Cardiac muscle cell (in vitro differentiated cells and primary cell): ENCODE measurements at regions not wholly inside any gene's neighbourhood (a gene's known extent, or its start where the extent isn't known, plus 50 kb on each side); places are given as distances from the start of the nearest gene placed in this dataset.

ENCODE experiments used
- DNase-seq, 2 donors: peaks; one replicate each; pipeline versions ENCODE4 v3.0.0 to v3.0.0-alpha.2; 2010 to 2017; ENCODE audit warnings: low read depth in 1 of 2, low spot score in 1 of 2
- H3K27ac ChIP-seq: fragments of 200-600 bp; sonication (generic); 2 replicates; pipeline ENCODE4 v1.5.1; 2016
- H3K27me3 ChIP-seq: fragments of 200-600 bp; sonication (generic); 2 replicates; pipeline ENCODE4 v1.6.0; 2016; ENCODE audit warnings: control low read depth
- H3K36me3 ChIP-seq: fragments of 200-600 bp; sonication (generic); 2 replicates; pipeline ENCODE4 v1.5.1; 2016; ENCODE audit warnings: control low read depth
- H3K4me1 ChIP-seq: fragments of 200-600 bp; sonication (generic); 2 replicates; pipeline ENCODE4 v1.8.1; 2017; ENCODE audit warnings: low read depth, mild to moderate bottlenecking, mixed run types
- H3K4me3 ChIP-seq: fragments of 200-600 bp; sonication (generic); 2 replicates; pipeline ENCODE4 v1.5.1; 2016; ENCODE audit warnings: mild to moderate bottlenecking
- H3K9me3 ChIP-seq: fragments of 200-600 bp; sonication (generic); 2 replicates; pipeline ENCODE4 v1.5.1; 2017; ENCODE audit warnings: low read depth, mild to moderate bottlenecking, control low read depth
- TF ChIP-seq, protein P1 (sequence below): IDR thresholded peaks from 2 replicates; pipeline ENCODE4 v1.5.1; 2012; ENCODE audit warnings: low read depth, mild to moderate bottlenecking, low read length

GRCh38 chr14:48349689-48350088 is 674.3 kb upstream of the MDGA2 start:
- H3K36me3 ChIP-seq: no peaks in the 10 kb centered on the region
- DNase-seq: no peak
- no peaks in the 10 kb centered on the region for H3K9me3 ChIP-seq
- no peak overlapping the region for H3K4me3 ChIP-seq
- TF ChIP-seq, protein P1, sequence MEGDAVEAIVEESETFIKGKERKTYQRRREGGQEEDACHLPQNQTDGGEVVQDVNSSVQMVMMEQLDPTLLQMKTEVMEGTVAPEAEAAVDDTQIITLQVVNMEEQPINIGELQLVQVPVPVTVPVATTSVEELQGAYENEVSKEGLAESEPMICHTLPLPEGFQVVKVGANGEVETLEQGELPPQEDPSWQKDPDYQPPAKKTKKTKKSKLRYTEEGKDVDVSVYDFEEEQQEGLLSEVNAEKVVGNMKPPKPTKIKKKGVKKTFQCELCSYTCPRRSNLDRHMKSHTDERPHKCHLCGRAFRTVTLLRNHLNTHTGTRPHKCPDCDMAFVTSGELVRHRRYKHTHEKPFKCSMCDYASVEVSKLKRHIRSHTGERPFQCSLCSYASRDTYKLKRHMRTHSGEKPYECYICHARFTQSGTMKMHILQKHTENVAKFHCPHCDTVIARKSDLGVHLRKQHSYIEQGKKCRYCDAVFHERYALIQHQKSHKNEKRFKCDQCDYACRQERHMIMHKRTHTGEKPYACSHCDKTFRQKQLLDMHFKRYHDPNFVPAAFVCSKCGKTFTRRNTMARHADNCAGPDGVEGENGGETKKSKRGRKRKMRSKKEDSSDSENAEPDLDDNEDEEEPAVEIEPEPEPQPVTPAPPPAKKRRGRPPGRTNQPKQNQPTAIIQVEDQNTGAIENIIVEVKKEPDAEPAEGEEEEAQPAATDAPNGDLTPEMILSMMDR: no peak
- H3K27me3 ChIP-seq: no peaks in the 10 kb centered on the region
- no peak overlapping the region for H3K27ac ChIP-seq
- no peaks in the 10 kb centered on the region for H3K4me1 ChIP-seq

- DNase-seq: no peak
- Histone ChIP-seq H3K4me1 (no peaks in the 10 kb centered on the region), H3K36me3 (no peaks in the 10 kb centered on the region), H3K4me3 (no peak overlapping the region), H3K9me3 (no peaks in the 10 kb centered on the region), H3K27me3 (no peaks in the 10 kb centered on the region), H3K27ac (no peak overlapping the region)
- TF ChIP-seq, protein P1: no peak
Measured at GRCh38 chr14:48341069-48341468, 665.7 kb upstream of the MDGA2 start.

GRCh38 chr14:48333221-48333920 is 658.0 kb upstream of the MDGA2 start:
- no peaks in the 10 kb centered on the region for H3K9me3 ChIP-seq
- no peaks in the 10 kb centered on the region for H3K4me1 ChIP-seq
- TF ChIP-seq, protein P1: no peak
- no peaks in the 10 kb centered on the region for H3K27me3 ChIP-seq
- H3K27ac ChIP-seq: no peak overlapping the region
- H3K36me3 ChIP-seq: no peaks in the 10 kb centered on the region
- no peak for DNase-seq
- no peak overlapping the region for H3K4me3 ChIP-seq

DNA sequence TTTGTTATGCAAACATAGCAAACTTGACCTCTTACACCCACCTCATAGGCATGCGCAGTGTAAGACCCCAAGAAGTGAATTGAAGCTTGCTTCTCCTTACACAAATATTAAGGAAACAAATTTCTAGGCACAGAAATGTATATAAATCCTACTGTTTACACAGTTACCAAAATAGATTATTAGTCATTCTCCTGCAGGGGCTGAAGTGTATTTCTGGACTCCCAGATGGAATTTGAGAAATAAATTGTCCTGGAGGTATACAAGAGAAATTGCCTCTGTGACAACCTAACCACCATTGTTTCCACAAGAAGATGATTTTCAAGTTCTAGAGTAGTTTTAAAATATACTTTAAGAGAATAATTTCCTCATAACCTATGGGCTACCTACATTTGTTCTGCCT is 656.0 kb upstream of the MDGA2 start:
- no peak overlapping the region for H3K4me3 ChIP-seq
- H3K4me1 ChIP-seq: no peaks in the 10 kb centered on the region
- H3K27ac ChIP-seq: no peak overlapping the region
- TF ChIP-seq, protein P1: no peak
- no peak for DNase-seq
- H3K9me3 ChIP-seq: no peaks in the 10 kb centered on the region
- H3K27me3 ChIP-seq: no peaks in the 10 kb centered on the region
- no peaks in the 10 kb centered on the region for H3K36me3 ChIP-seq

DNA sequence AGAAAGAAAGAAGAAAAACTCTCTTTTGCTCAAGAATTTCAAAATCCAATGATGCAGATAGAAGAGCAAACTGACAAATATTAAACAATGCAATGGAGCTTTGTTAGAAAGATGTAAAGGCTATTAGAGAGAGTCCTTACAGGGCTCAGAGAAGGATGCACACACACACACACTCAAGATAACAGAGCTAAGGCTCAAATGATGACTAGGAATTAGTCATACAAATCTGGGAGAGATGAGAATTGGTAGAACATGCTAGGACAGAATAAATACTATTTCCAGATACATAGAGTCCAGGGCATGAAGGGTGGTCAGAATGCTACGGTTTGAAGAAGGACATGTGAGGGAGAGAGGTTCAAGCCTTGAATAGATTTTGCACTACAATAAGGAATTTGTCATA is 650.1 kb upstream of the MDGA2 start:
- Histone ChIP-seq H3K4me1 (no peaks in the 10 kb centered on the region), H3K27ac (no peak overlapping the region), H3K9me3 (no peaks in the 10 kb centered on the region), H3K4me3 (no peak overlapping the region), H3K27me3 (no peaks in the 10 kb centered on the region), H3K36me3 (no peaks in the 10 kb centered on the region)
- DNase-seq: no peak
- TF ChIP-seq, protein P1: no peak
